NCI-H774 (cell line): ENCODE measurements at regions not wholly inside any gene's neighbourhood (a gene's known extent, or its start where the extent isn't known, plus 50 kb on each side); places are given as distances from the start of the nearest gene placed in this dataset.

Source experiments
- DNase-seq: peaks from one replicate; lab custom pipeline; 2025; lab: John Stamatoyannopoulos, UW

DNA sequence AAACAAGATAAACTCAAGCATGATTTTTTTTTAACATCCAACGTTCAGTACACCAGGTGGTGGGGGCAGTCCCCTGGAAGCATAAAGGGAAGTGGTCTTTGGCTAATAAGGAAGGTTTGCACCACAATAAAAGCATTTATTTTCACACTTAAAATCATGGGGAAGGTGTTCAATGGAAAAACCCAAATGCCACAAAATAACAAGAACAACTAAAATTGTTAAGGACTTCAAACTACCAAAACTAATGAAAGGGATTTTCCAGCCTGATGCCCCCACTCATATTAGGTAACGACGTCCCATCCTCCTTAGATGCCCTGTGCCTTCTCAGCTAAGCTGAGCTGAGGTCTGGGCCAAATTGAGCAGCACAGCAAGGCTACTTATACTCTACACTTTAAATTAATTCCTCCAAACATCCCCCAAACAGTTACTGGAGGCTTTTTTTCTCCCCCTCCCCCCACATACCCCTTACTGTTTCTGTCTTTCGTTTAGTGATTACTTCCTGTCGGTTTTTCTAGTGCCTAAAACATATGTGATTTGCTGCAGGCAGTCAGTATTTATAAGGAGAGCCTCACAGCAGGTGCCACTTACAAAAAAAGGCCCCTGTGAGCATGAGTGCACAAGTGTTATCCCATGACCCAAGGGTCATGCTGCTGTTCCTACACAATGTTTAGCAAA, 259.7 kb upstream of the ZNF608 start:
- no peak for DNase-seq

DNA sequence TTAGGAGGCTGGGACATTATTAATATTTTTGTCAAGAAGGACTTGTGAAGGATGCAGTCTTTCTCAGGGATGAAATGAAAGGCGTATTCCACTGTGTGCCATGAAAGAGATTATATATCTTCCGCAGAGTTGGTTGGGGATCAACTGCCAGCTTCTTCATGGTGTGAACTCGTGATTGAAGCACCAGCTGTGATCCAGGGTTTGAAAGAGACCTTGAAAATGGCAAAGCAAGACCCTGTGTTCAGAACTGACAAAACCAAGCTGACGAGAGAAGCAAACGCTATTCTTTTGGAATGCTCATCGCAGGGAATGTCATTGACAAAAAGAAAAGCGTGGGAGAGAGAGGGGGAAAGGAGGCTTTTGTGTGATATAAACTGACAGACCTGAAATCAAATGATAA, 263.9 kb upstream of the ZNF608 start:
- DNase-seq = no peak

DNA sequence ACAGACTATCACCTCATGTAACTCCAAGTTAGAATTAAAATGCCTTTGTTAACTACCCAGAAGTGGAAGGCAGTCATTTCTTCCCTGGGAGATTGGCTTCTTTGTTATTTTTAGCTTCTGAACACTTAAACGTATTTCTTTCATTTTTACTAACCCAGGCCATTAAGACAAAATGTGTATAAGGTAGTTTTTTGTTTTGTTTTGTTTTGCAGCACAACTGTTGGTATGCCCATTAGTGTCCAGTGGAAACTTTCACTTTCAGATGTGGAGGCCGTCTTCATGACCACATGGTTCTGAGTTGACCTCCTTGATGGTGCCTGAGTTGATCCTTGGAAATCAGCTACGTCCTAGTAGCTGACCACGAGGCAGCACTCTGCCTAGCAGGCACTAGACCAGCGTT, 264.6 kb upstream of the ZNF608 start:
- DNase-seq = no peak

DNA sequence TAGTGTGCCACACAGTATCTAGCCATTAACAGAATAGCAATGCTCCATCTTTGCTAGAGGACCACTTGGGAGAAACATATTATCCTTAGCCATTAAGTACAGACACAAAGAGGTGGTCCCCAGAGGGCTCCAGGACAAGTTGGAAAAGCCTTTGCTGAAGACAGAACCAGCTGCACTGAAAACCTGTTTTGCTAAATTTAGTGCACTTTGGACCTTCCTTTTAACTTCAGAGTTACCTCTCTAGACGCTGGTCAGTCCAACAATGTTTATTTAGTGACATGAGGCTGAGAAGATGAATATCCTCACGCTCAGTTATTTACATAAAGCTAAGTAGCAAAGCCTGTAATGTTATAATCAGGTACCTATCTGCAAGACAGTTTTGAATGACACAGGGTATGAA, 265.0 kb upstream of the ZNF608 start:
- DNase-seq = no peak

DNA sequence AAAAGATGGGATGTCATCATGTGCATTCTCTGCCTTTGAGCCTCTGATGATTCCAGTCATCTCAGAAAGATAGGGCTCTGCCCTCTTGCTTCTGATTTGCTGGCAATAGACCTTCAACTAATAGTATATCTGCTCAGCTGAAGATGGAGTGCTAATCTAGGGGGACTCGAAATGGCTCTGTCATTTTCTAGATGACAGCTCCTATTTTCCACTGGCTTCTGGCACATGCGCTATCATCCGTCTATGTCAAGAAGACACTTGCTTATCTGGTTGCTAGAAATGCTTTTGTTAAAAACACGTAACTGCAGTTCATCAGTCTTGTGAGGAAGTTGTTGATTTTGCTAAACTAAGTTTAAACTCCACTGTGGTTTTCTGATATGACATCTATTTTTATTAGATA, 265.5 kb upstream of the ZNF608 start:
- no peak for DNase-seq

DNA sequence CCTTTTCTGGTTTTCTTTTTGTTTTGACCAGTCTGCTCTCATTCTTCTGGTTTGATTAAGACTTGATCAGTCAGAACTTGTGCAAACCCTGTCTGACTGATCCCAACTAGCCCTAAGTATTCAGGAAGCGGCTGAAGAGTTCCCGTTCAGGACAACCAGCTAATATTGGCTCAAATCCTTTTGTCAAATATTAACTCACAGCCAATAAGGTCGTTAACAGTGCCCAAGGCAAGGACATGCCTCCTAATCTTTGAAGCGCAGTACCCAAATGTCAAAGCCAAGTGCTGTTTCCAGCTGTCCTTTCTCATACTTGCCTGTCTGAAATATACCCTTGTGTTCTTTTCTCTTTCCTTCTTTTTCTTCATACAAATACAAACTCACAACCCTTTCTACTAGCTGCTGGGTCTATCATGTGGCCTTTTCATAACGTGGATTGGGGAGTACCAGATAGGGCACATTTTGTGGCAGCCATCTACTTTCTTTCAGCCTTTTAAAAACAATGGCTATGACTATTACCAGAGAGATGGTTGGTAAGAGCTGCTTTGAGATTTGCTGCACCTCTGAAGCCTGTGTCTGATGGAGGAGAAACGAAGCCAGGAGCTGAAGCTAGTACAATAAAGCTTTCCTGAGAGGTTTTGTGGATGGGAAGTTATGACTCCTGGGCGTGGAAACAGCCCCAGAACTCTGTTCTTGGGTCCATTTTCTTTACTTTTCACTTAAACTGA, 266.4 kb upstream of the ZNF608 start:
- no peak for DNase-seq

DNA sequence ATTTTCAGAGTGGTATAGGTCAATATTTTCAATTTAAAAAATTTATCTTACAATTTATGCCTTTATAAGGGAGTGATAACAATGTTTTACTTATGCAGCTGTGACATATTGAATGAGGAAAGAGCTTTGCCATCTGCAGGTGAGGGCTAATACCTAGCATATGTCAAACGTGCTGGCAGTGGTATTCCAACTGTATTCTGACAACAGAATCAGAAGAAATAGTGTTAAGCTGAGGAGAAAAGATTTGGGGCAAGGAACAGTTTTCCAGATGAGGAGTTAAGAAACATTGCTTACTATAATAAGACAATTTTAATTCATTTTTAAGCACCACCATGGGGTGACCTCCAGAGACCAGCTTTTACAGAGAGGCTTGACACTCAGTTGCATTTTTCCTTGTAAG, 267.8 kb upstream of the ZNF608 start:
- DNase-seq = no peak

DNA sequence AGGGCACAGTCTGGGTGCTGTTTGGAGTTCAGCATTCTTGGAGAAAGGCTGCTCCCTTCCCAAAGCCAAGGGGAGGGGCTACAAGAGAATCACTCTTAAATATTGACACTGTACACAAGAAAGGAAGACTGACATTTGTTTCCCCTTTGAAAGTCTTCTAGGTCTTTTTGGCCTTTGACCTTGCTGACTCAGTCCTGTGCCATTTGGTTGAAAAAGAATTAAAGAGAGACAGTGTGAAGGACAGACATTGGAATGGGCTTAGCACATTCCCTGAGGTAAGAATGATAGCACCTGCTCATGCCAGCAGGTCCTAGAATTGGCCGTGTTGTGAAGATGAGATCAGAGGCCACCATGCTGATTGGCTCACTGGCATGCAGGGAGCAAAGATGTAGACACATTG, 271.4 kb upstream of the ZNF608 start:
- DNase-seq = no peak

DNA sequence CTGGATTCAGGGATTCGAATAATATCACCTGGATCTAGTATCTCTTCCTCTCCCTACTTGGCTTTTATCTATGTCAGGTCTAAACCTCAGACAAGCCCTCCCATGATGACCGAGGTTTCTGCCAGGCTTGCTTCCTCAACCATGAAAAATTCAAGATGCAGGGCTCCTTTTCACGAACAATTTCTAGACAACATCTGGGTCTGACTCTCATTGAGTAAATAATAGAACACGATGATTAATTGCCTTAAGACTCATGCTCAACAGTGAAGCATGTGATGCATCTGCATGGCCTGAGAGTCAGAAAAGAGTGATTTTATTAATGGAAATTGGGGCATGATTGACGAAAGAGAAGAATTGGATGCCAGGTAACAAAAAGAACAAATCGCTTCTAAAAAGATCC, 277.2 kb upstream of the ZNF608 start:
- no peak for DNase-seq

DNA sequence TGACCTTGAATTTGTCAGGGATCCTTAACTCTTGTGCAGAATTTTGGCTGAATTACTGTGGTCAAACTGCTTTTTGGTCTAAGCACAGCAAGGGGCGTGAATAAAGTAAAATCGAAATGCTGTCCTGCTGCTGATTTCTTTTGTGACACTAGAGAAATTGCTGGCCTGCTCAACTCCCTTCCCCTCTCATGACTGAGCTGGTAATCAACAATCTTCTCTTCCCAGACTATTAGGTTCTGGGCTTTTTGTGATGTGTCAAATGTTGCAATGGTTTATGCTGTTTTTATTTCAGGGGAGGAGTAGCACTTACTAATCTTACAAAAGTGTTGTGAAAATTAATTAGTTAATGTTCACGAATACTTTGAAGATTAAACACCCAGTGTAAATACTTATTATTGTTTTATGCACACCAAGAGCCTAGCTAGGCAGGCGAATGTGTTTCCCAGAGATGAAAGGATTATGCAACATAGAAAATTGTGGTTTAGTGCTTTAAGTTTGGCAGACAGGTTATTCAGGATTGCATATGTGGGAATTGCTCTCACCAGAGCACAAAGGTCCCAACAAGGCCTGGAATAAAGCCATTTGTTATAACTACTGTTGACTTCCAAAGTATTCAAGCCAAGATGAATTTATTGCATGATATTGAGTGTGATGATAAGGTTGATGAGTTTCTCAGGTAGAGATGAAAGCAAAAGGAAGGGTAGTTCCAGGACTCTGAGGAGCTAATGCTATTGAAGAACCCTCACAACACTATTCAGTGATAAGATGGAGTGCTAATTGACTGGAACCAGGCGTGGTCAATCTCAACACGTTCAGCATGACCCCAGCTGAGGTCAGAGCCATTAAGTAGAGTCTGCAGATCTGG, 280.7 kb upstream of the ZNF608 start:
- no peak for DNase-seq

DNA sequence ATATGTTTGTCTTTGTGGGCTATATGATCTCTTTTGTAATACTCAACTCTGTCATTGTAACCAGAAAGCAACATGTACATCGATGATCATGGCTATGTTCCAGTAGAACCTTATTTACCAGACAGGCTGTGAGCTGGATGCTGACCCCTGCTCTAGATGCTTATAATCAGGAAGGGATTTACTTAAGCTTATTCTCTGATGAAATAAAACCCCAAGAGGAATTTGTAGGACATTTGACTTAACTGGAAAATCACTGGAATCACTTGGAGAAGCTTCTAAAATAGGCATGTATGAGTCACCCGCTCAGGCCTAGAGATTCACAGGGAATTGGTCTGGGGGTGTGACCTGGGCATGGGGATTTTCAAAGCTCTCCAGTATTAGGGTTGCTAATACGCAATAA, 285.8 kb upstream of the ZNF608 start:
- no peak for DNase-seq

DNA sequence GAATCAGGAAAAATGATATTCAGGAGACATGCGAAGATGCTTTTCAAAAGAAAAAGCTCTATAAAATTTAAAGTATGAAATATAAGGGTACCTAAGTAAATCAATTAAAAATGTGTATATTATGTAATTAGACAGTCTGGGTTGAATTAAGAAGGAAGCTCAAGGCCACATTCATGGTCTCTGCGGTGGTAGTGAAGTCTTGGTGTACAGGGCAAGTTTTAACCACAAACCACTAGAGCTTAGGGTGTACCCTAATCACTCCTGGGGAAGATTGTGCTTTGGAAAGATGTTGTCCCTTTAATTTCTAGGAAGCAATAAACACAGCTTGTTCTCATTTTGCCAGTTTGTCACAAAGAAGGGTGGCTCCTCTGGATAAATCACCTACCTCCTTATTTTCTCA, 287.2 kb upstream of the ZNF608 start:
- DNase-seq = no peak

DNA sequence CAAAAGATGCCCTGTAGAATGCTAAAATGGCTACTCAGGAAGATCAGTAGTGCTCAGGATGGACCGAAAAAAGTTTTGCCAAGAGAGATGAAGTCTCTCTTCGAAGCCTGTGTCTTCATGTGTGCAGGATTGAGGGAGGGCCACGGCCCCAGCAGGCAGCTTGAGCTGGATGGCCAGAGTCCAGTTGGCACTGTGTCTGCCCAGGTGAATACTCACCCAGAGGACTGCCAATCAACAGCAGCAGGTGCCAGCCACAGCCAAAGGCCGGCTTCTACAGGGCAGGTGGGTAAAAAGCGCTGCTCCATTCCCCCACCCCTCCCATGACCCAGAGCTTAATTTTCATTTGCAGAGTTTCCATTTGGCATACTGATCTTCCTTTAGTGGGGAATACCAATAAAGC, 287.9 kb upstream of the ZNF608 start:
- DNase-seq = no peak

DNA sequence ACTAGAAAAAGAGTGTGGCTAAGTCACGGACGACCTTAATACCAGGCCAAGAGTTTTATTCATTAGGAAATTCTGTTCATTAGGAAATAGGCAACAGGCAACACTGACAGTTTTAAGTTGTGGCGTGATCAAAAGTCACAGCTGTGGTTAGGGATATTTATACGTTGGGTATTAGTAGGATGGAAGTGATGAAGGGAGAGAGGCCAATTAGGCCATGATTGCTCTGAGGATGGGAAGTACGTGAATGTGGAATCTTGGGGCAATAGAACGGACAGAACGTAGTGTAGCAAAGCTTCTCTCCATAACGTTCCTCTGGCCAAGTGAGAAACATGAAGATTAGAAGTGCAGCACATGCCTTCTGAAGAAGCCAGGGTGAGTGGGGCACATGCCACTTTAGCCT, 290.1 kb upstream of the ZNF608 start:
- DNase-seq = no peak

DNA sequence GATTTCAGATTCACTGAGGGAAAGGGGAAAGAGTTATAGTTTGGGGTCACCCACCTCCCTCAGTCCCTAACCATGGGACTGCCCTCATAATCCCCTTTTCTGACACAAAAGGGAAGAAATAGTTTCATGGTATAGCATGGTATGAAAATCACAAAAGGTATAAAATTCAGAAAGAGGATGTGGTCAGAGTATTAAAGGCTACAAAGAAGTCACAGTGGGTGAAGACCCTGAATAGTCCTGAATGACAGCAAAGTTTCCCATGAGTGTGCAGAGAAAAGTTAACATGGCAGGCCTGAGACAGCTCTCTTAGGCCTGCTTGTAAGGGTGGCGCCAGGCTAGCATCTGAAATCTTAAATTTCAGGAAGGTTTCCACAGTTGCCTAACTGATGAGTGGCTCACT, 290.6 kb upstream of the ZNF608 start:
- DNase-seq = no peak

DNA sequence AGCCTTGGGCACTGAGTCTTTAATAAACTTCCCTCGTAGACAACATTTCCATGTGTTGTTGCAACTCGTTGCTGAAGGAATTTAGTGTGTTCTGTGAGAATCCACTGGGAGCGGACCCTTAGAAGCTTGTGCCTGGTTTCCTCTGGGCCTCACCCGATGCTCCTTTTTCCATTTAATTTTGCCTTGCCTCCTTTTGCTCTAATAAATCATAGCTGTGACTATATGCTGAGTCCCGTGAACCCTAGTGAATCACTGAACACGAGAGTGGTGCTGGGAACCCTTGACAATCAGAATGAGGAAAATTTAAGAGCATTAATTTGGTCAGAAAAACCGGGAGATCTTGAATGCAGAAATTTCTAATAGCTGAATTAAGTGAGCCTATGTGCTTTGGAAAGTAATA, 291.1 kb upstream of the ZNF608 start:
- no peak for DNase-seq

DNA sequence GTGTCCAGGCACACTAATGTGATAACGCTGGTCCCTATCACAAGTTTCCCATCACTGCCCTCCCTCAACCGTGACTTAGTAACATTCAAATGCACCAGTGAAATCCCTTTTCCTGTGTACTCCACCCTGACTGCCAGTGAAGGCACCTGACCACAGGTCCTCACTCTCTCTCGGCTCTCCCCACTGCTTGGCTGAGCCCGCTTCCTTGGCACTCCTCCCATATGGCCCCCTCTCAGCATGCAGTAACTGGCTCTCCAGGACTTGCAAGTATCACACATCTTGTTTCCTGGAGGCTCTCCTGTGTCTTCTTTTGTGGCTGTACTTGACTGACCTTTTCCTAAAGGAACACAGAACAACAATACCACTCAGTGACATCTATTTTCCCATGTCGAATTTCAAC, 292.0 kb upstream of the ZNF608 start:
- DNase-seq = no peak

DNA sequence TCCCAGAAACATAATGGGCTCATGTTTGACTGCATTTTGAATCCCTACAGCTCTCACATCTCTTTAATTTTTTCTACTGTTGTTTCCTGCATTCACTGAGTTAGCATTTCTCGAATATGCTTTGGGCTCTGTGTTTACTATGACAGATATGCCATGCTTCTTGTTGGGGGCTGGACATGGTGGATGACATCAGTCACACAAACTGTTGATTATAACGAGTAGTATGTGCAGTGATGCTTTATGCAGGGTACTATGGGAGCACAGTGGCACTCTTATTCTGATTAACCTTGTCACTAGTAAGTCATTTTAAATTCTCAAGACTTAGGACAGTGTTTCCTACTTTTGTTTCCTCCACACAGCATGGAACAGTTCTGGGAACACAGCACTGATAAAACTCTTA, 295.4 kb upstream of the ZNF608 start:
- DNase-seq = no peak

DNA sequence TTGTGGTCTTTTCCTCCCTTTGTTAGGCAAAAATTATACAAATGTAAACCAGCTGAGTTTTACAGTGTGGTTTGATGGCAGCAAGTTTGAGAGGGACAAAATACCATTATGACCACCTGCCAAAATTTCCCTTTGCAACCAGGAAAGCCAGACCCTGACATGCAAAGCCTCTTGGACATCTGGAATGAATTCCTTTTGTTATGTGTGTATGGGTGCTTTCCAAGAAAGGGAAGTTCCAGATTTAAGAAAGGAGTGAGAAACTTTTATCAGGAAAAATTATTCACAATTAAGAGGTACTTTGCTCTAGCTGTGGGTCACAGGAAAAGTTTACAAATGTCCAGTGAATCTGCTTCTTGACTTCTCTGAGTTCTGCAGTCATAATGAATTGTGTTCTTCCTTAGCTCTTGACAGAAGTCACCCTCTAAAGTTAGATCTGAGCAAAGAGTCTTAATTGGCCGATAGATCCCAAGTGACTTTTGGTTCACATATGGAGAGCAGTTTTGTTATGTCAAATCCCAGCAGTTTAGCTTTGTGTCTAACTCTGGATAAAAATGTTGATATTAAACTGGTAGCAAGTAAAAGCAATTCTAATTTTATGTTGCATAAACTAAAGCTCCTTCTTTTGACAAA, 295.9 kb upstream of the ZNF608 start:
- no peak for DNase-seq

DNA sequence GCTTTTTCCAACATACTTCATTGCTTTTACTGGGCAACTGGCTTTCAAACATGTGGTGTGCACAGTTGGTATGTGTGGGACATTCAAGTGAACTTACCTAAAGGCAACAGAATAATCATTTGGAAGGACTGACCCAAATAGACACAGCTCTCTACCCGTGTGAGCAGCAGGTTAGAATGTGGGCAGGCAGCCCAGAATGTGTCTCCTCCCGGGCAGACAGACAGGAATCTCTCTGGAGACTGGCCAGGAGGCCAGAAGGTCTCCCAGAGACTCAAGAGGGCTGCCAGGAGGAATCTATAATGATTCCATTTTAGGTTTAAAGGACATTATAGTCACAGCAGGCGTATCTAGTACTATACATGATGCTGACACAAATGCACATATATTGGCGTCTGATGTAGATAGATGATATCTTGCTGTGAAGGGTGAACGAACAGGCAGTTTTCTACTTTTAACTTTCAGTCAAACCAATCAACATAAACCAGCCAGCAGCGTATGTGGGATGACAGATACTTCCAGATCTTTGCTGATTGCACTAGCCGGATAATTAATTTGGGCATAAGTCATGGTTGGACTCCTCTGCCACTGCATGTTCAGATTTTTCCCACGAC, 297.4 kb upstream of the ZNF608 start:
- DNase-seq = no peak

DNA sequence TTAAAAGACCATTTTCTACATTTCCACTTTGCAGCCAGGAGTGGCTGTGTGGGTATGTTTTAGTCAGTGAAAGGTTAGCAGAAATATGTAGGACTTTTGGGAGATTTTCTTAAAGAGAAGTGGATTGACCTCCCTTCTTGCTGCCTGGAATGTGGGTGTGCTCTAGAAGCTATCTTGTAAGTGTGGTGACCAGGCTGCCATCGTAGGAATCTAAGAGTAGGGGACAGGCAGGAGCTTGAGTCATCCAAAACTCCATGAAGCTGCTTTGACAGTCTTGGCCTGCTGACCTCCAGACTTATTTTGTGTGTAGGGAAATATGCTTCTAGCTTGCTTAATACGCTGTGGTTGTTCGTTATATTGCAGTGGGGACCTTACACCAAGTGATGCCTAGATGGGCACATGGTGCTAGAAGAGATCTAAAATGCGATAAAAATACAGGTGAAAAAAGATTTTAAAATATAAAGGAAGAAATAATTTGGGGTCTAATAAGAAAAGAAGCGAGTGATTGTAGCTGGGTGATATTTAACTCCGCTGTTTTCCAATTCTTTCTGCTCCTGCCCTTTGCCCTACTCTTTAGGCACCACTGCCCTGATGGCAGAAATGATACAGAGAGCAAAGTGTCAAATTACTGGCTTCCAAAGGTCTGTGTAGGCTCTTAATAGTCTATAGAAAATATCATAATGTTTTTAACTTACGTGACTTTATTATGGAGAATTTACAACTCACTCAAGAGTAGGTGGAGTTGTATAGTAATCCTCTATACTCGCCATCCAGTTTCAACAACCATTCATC, 298.2 kb upstream of the ZNF608 start:
- no peak for DNase-seq
